Pancreas (tissue), 10 donors: ENCODE measurements at regions not wholly inside any gene's neighbourhood (a gene's known extent, or its start where the extent isn't known, plus 50 kb on each side); places are given as distances from the start of the nearest gene placed in this dataset.

Source experiments
- ATAC-seq, 4 donors: fragments of 200-7000 bp; cut with Tn5 transposase; one replicate each; pipeline versions ENCODE4 v1.8.0 to v1.9.1; 2020; ENCODE audit warnings: mild to moderate bottlenecking in 4 of 4, moderate library complexity in 4 of 4
- DNase-seq, 6 donors: peaks; one replicate each; pipeline ENCODE4 v3.0.0-alpha.2; 2020
- FAIRE-seq: peaks from 2 replicates; lab custom pipeline; 2012; peaks lifted over from hg19 to GRCh38; lab: Jason Lieb, UNC
- H3K27ac ChIP-seq, 4 donors: fragments of 200-600 bp; sonication (generic); 1 replicate in 3 of 4; 2 replicates in 1 of 4; pipeline versions ENCODE4 v1.5.0 to v1.8.0; 2020
- H3K27me3 ChIP-seq, 4 donors: fragments of 200-600 bp; one replicate each; pipeline ENCODE4 v1.8.0; 2021
- H3K36me3 ChIP-seq, 3 donors: fragments of 200-600 bp; sonication (generic) in 1 of 3; one replicate each; pipeline versions ENCODE4 v1.5.0 to v1.8.0; 2020 to 2021
- H3K4me1 ChIP-seq, 3 donors: fragments of 200-600 bp; one replicate each; pipeline ENCODE4 v1.8.0; 2021
- H3K4me3 ChIP-seq, 4 donors: fragments of 200-600 bp; sonication (generic) in 2 of 4; one replicate each; pipeline versions ENCODE4 v1.5.0 to v1.8.0; 2020 to 2021
- H3K9me3 ChIP-seq, 4 donors: fragments of 200-600 bp; one replicate each; pipeline ENCODE4 v1.8.0; 2021
- CTCF ChIP-seq, 4 donors: fragments of 200-600 bp; sonication (generic) in 3 of 4; IDR thresholded peaks; one replicate each; pipeline versions ENCODE4 v1.5.0 to v1.8.0; 2021; ENCODE audit warnings: antibody characterized with exemption in 4 of 4
- WGBS, 2 donors: extraction: QIAGEN DNeasy Blood & Tissue Kit; methylation state at CpG; one replicate each; pipeline ENCODE4 v1.1.7; 2013; 5-methylcytosine and 5-hydroxymethylcytosine counted together
- intact Hi-C, 3 donors: fragments of 100-400 bp; cut with DNase I; formaldehyde crosslinking; loops; one replicate each; pipeline versions ENCODE4 v1.11.1 to v1.14.2; 2022
- donor health status: healthy with polysubstance abuse.
- donor health status: DM: no; HTN: no; CAD: no; lungs with moderate emphysema.
- donor health status: DM: no; HTN: no; CAD: no.
- donor health status: control.
- donor health status: control.
- donor health status: Bipolar disorder and iron deficiency.
- donor health status: DM: yes; HTN: yes; CAD: no.
- donor health status: DM: no; HTN: no; CAD: no.
- donor health status: DM: no; HTN: no; CAD: no.
- donor health status: DM: yes; HTN: yes; CAD: no.

GRCh38 chr11:45096636-45097035, 49.8 kb upstream of the PRDM11 start:
- Histone ChIP-seq H3K27me3 (no peaks in the 10 kb centered on the region), H3K9me3 (no peaks in the 10 kb centered on the region), H3K27ac (no peak overlapping the region), H3K36me3 (no peaks in the 10 kb centered on the region), H3K4me1 (peaks cover 0 to 7% (median 0%) of the 10 kb centered on the region in 3 donors), H3K4me3 (no peak overlapping the region)
- ATAC-seq, result no peak
- no peak for DNase-seq
- WGBS, 2 donors, result 71 to 83% methylated on average over 4 of the region's 4 CpGs
- intact Hi-C loops, result no loop called here
- no peak for TF ChIP-seq CTCF (IDR thresholded peaks at IDR 0.05)
- FAIRE-seq, result no peak
